GM18858 (cell line): ENCODE measurements at regions not wholly inside any gene's neighbourhood (a gene's known extent, or its start where the extent isn't known, plus 50 kb on each side); places are given as distances from the start of the nearest gene placed in this dataset.
"Not testable (repeated sequence)": the region's sequence is repeated elsewhere in the genome, so short reads cannot be mapped to it uniquely, and the experiment has no call there.

Experiments
- ATAC-seq: cut with Tn5 transposase; IDR thresholded peaks from one replicate; pipeline ENCODE4 v1.9.1; 2021; ENCODE audit not compliant: unreplicated experiment

- no peak for ATAC-seq
Observed at GRCh38 chr22:49469896-49470740, 357.6 kb downstream of the BRD1 start.

DNA sequence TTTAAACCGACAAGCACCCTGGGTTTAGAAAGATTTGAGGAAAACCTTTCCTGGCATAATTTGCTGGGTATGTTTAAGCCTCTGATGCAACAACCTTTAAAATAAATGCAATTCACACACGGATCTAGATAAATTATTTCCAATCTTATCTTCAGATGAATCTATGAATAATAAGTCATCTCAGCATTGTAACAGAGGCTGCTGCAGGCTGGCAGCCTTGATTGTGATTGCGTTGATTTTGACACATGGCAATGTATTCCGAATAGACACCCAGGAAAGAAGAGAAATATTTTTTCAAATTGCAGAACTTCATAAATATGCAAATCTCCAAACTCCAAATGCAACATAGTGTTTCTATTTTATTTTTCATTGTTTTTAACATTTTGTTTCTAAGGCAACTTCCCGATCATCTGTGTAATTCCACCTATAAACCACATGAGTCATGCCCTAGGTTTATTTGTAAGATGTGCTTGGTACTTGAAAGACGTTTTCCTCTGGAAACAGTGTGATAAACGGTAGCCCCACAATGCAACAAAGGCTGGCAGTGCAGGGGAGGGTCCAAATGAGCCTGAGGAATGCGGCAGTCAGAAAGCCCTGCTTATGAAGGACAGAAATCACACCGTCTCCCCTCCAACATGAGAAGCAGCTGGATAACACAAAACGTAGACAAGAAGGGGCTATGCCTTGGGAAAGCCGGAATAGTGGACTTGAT, 359.0 kb downstream of the BRD1 start:
- no peak for ATAC-seq

DNA sequence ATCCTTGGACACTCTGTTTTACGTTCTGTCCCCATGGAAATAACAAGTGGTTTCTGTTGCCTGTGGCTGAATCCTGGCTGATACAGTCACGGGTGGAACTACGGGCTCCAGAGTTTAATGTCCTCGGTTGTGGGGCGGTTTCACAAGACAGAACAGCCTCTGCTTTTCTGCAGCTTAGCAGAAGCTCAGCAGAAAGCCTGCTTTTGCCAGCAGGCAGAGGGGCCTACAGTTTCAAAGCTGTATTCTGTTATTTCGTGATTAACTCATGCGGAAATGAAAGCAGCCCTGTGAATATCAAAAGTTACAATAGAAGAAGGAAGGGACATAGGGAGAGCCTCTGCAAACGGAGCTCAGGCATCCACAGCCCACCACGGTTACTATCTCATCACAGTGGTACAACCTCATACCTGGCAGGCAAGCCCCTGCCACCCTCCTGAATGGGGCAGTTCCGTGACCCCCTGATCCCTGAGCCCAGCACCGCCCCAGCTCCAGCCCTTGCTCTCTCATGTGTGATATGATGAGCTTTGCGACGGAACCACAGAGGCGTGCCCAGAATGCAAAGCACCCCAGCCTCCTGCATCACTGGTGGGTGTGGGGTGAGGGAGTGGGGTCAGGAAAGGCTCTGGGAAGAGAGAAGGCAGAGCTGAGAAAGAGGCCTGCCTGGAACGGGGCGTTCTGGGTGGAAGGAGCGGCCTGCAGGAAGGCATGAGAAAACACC, 360.6 kb downstream of the BRD1 start:
- ATAC-seq, result no peak

DNA sequence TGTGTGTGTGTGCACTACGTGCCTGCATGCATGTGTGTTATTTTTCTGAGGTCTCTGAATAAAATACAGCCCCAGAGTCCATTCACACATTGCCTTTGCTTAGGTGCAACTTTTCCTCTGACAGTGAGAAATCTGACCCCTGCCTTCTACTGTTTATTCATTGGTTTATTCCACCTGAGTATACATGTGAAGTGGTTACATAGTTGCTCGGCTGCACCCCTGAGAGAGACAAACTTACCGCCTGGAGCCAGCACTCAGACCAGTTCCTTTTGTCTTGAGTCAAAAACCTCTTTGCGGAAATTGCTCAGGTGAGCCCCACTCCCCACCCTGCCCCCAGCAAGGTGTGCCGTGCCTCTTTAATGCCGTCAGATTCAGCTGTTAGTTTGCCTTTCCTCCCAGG, 363.6 kb downstream of the BRD1 start:
- no peak for ATAC-seq

GRCh38 chr22:49462795-49463194, 364.9 kb downstream of the BRD1 start:
- no peak for ATAC-seq

DNA sequence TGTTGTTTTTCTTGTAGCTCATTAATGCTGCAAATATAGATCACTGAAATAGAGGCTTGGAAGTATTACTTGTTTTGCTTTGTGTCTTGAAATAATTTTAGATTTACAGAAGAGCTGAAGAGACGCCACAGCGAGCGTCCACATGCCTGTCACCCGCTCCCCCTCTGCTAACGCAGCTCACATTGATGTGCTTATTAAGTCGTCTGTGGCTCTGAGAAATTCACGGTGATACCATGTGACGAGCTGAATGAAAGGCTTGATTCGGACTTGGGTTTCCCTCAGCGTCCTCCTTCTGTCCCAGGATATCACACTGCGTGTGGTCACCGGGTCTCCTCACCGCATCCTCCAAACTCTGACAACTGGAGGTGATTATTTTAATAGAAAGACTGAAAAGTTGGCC, 365.4 kb downstream of the BRD1 start:
- no peak for ATAC-seq

- ATAC-seq, result no peak
Observed at GRCh38 chr22:49461674-49462073, 366.0 kb downstream of the BRD1 start.

- ATAC-seq, result no peak
Observed at GRCh38 chr22:49460592-49461281, 366.9 kb downstream of the BRD1 start.

DNA sequence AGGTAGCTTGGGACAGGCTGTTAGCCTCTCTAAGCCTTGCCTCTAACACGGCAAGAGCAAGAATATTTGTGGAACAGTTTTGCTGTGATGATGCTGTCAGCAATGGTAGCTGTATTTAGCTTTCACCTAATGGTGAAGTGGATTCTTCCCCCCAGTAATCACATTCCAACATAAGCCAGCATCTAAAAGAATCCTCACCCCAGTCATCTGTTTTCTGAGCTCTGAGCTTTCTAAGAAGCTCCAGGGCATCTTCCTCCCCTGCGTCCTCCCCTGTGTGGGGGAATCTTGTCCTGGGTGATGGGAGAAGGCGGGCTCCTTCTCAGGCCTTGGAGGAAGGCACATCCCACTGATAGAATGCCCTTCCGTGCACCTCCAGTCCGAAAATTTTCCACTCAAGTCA, 367.6 kb downstream of the BRD1 start:
- ATAC-seq, result no peak

DNA sequence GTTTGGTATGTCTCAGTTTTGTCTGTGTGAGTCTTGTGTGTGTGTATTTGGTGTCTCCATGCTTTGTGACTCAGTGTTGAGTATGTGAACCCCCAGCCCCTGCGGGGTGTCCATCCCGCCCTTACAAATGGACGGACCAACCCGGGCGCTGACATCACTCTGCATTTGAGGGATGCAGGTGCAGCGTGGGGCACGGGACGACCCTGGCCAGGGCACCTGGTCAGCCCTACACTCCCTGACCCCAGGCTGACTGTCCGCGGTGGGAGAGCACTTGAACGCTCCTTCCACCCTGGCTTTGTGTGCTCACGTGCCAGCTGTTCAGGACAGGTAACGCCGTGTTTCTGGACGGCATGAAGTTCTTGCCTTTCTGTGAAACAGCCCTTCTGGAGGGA, 369.0 kb downstream of the BRD1 start:
- no peak for ATAC-seq

DNA sequence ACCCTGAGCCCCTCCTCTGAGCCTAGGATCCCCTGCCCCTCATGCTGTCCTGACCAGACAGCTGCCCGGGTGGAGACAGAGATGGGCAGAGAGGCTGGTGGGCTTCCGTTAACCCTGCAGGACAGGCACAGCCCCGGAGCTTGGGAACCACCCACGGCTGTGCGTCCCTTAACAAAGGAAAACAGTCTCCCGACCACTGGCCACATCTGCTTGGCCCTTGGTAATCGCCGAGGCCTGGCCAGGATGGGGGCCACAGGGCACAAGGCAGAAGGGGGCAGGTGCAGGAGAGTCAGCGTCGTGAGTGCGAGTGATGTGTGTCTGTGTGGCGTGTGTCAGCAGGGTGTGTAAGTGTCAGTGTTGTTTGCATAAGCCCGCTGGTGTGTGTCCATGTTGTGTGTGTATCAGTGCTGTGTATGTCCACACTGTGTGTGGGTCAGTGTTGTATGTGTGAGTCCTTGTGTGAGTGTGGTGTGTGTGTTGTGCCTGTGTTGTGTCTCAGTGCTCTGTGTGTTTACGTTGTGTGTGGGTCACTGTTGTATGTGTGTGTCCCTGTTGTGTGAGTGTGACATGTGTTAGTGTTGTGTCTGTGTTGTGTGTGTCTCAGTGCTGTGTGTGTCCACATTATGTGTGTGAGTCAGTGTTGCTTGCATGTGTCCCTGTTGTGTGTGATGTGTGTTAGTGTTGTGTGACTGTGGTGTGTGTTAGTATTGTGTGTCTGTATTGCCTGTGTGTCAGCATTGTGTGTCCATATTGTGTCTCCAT, 369.5 kb downstream of the BRD1 start:
- no peak for ATAC-seq

GRCh38 chr22:49457146-49457545, 370.5 kb downstream of the BRD1 start:
- no peak for ATAC-seq

GRCh38 chr22:49455595-49455994, 372.1 kb downstream of the BRD1 start:
- no peak for ATAC-seq

DNA sequence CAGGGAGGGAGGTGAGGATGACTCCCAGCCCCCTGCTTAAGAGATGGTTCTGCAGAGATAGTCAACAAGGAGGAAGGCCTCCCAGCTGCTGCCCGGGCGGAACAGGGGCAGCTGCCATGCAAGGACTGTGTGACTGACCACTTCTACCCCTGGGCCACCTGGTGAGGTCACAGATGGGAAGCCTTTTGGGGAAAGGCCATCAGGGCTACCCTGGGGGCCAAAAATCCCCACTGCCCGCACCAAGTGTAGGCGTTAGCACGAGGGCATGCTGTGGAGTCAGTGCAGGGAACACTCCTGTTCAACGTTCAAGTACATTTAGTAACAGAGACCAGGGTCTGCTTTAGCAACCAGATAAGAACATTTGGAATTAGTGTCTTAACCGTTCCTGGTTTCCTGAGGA, 372.9 kb downstream of the BRD1 start:
- no peak for ATAC-seq

DNA sequence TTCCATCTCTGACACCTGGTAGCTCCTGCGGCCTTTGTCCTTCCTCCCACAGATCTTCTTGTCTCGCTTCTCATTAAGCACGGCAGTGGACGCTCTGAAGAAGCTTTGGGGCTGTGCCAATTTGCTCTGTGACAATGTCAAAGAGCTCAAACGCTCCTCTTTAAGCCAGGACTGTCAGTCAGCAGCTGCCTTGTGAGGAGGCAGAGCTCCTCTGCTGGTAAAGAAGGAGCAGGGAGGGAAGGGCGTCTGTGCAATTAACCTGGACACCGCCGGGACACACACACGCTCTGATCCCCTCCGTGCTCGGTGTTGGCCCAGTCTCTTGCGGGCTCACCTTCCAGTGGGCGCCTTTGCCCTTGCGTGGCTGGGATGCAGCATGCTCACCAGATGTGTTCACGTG, 373.9 kb downstream of the BRD1 start:
- ATAC-seq, result no peak

GRCh38 chr22:49453019-49453418, 374.7 kb downstream of the BRD1 start:
- ATAC-seq, result not testable (repeated sequence)

DNA sequence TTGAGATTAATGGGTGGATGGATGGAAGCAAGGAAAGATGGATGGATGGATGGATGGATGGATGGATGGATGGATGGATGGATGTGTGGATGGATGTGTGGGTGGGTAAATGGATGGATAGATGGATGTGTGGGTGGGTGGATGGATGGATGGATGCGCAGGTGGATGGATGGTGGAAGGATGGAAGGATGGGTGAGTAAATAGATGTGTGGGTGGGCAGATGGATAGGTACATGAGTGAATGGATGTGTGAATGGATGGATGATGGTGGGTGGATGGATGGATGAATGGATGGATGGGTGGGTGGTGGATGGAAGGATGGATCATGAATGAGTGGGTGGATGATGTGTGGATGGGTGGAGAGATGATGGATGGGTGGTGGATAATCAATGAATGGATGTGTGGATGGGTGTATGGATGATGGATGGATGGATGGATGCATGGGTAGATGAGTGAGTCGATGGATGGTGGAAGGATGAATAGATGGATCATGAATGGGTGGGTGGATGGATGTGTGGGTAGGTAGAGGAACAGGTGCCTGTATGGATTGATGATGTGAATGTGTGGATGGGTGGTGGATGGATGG, 375.2 kb downstream of the BRD1 start:
- no peak for ATAC-seq

- no peak for ATAC-seq
Observed at GRCh38 chr22:49451070-49451840, 376.4 kb downstream of the BRD1 start.

DNA sequence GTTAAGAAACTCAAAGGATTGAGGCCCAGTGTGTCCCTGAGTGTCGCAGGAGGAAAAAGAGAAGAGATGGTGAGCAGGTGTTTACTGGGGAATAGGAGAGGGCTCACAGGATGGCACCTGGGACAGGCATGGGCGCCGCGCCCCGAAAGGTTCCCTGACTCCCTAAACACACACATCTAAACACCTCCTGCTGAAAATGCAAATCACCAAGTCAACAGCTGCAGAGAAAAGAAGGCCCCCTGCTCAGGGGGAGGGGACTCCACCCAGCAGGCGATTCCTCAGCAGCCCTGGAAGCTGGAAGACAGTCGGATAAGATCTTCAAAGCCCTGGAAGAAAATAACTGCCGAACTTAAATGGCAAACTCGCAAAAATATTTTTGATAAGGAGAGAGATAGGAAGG, 377.2 kb downstream of the BRD1 start:
- no peak for ATAC-seq
